Activated CD8-positive, alpha-beta memory T cell treated with anti-CD3 and anti-CD28 coated beads, Interleukin-2, amount 50 U/mL, for 24 hours (primary cell): ENCODE measurements at regions not wholly inside any gene's neighbourhood (a gene's known extent, or its start where the extent isn't known, plus 50 kb on each side); places are given as distances from the start of the nearest gene placed in this dataset.

ENCODE experiments used
- DNase-seq: peaks from one replicate; pipeline ENCODE4 v3.0.0-alpha.2; 2020; ENCODE audit errors: extremely low read depth

- no peak for DNase-seq
Measured at GRCh38 chr7:145269418-145270161, 433.7 kb upstream of the TPK1 start.

- no peak for DNase-seq
Measured at GRCh38 chr7:145265180-145265579, 429.3 kb upstream of the TPK1 start.

- no peak for DNase-seq
Measured at GRCh38 chr7:145263886-145264285, 428.0 kb upstream of the TPK1 start.

- DNase-seq: no peak
Measured at GRCh38 chr7:145252031-145252430, 416.2 kb upstream of the TPK1 start.

- no peak for DNase-seq
Measured at GRCh38 chr7:145224775-145225174, 388.9 kb upstream of the TPK1 start.

- no peak for DNase-seq
Measured at GRCh38 chr7:145219461-145219860, 383.6 kb upstream of the TPK1 start.

GRCh38 chr7:145216866-145217265, 381.0 kb upstream of the TPK1 start:
- no peak for DNase-seq

GRCh38 chr7:145212050-145212449, 376.2 kb upstream of the TPK1 start:
- DNase-seq: no peak

- no peak for DNase-seq
Measured at GRCh38 chr7:145211211-145211610, 375.4 kb upstream of the TPK1 start.

GRCh38 chr7:145193951-145194350, 358.1 kb upstream of the TPK1 start:
- no peak for DNase-seq

- no peak for DNase-seq
Measured at GRCh38 chr7:145184956-145185355, 349.1 kb upstream of the TPK1 start.

- DNase-seq: no peak
Measured at GRCh38 chr7:145183069-145183468, 347.2 kb upstream of the TPK1 start.

- no peak for DNase-seq
Measured at GRCh38 chr7:145175366-145175765, 339.5 kb upstream of the TPK1 start.

- no peak for DNase-seq
Measured at GRCh38 chr7:145169908-145170307, 334.1 kb upstream of the TPK1 start.

- DNase-seq: no peak
Measured at GRCh38 chr7:145168879-145169278, 333.0 kb upstream of the TPK1 start.

GRCh38 chr7:145168427-145168826, 332.6 kb upstream of the TPK1 start:
- DNase-seq: no peak

GRCh38 chr7:145156834-145157233, 321.0 kb upstream of the TPK1 start:
- no peak for DNase-seq

- DNase-seq: no peak
Measured at GRCh38 chr7:145152589-145152988, 316.7 kb upstream of the TPK1 start.

GRCh38 chr7:145151676-145152075, 315.8 kb upstream of the TPK1 start:
- no peak for DNase-seq

GRCh38 chr7:145147865-145148264, 312.0 kb upstream of the TPK1 start:
- no peak for DNase-seq

GRCh38 chr7:145143685-145144084, 307.8 kb upstream of the TPK1 start:
- DNase-seq: no peak

- no peak for DNase-seq
Measured at GRCh38 chr7:145134377-145134776, 298.5 kb upstream of the TPK1 start.

GRCh38 chr7:145123502-145123901, 287.6 kb upstream of the TPK1 start:
- DNase-seq: no peak

GRCh38 chr7:145106001-145106400, 270.1 kb upstream of the TPK1 start:
- no peak for DNase-seq
